ENCODE measurements at regions not wholly inside any gene's neighbourhood (a gene's known extent, or its start where the extent isn't known, plus 50 kb on each side); places are given as distances from the start of the nearest gene placed in this dataset.

DNA sequence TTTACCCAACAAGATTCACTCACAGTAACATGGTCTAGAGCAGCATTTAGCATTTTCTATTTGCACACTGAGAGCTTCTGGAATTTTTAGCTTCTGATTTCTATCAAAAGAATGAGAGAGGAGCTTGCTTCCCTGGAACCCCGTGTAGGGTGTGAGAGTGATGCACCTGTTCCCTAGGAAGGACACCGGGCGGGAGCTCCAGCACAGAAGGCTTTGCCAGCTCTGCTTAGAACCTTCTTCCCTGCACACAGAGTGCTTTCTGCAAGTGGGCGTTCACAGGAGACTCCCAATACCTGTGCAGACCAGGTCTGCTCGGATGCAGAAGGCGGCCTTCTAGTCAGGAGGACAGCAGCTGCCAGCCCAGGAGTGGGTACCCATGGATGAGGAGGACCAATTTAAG lies 217.3 kb downstream of the TBXT start:
- Histone ChIP-seq H3K27me3 (ENCODE audit: control insufficient read depth in 2 of 2, insufficient read depth in 2 of 2, low read length in 2 of 2) (no peaks in the 10 kb centered on the region), H3K4me2 (ENCODE audit: insufficient read depth, low read length) (no peak overlapping the region), H3K4me3 (replicated peaks in 1 of 3; ENCODE audit: insufficient read depth in 1 of 3, low read depth in 1 of 3, low read length in 3 of 3) (no peak overlapping the region), H3K9me1 (replicated peaks; ENCODE audit: control insufficient read depth, extremely low read depth, insufficient read depth, low read length) (no peaks in the 10 kb centered on the region), H3K9ac (replicated peaks; ENCODE audit: extremely low read depth, insufficient read depth, low read length) (no peak overlapping the region), H4K20me1 (replicated peaks; ENCODE audit: control insufficient read depth, extremely low read depth, insufficient read depth, low read length) (no peaks in the 10 kb centered on the region), H3K9me3 (replicated peaks; ENCODE audit: control insufficient read depth, insufficient read depth, low read length) (peaks cover 4% of the 10 kb centered on the region), H2AFZ (ENCODE audit: low read depth, low read length) (no peak overlapping the region), H3K27ac (ENCODE audit: insufficient read depth, low read depth, low read length) (no peak overlapping the region), H3K79me2 (ENCODE audit: control insufficient read depth, insufficient read depth, low read length) (no peaks in the 10 kb centered on the region), H3K4me1 (ENCODE audit: control insufficient read depth, extremely low read depth, insufficient read depth, low read length) (no peaks in the 10 kb centered on the region), H3K36me3 (ENCODE audit: control insufficient read depth in 2 of 2, extremely low read depth in 1 of 2, insufficient read depth in 2 of 2, low read length in 2 of 2) (no peaks in the 10 kb centered on the region)
- dilution Hi-C loops (cut with MboI; ENCODE audit: extremely low pct_ligation_motif_present, low sequenced_read_pairs): no loop called here
- ChIA-PET POLR2A (no interaction called here), CTCF (interaction anchor here (1.4 kb wide), 1 partner anchor 9 kb away, joined by 3 read pairs; no protein-coding TSS in a partner anchor)
- intact Hi-C loops (cut with micrococcal nuclease): no loop called here
- no TSS peak for BruUV-seq (replicated peaks)
- no peak for DNase-seq (ENCODE audit: low read depth, low spot score)
- no peak for TF ChIP-seq POLR2A (IDR thresholded peaks at IDR 0.05; ENCODE audit: low read depth, low read length)
- TF ChIP-seq, protein P1, sequence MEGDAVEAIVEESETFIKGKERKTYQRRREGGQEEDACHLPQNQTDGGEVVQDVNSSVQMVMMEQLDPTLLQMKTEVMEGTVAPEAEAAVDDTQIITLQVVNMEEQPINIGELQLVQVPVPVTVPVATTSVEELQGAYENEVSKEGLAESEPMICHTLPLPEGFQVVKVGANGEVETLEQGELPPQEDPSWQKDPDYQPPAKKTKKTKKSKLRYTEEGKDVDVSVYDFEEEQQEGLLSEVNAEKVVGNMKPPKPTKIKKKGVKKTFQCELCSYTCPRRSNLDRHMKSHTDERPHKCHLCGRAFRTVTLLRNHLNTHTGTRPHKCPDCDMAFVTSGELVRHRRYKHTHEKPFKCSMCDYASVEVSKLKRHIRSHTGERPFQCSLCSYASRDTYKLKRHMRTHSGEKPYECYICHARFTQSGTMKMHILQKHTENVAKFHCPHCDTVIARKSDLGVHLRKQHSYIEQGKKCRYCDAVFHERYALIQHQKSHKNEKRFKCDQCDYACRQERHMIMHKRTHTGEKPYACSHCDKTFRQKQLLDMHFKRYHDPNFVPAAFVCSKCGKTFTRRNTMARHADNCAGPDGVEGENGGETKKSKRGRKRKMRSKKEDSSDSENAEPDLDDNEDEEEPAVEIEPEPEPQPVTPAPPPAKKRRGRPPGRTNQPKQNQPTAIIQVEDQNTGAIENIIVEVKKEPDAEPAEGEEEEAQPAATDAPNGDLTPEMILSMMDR (IDR thresholded peaks at IDR 0.05; ENCODE audit: extremely low read depth in 1 of 2, insufficient read depth in 1 of 2, low read depth in 1 of 2, low read length in 2 of 2): no peak
- FAIRE-seq: no peak

DNA sequence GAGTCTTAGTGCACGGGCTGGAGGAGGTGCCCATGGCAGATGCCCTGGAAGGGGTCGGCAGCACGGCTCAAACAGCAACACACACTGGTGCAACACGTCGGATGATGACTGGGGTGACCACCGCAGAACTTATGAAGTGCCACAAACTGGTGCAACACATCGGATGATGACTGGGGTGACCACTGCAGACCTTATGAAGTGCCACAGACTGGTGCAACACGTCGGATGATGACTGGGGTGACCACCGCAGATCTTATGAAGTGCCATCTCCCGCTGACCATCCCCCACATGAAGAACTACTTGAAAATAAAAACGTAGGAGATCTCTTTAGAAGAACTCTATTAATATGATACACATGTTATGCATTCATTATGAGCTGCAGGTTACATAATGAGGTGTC lies 218.3 kb downstream of the TBXT start:
- dilution Hi-C loops (cut with MboI; ENCODE audit: extremely low pct_ligation_motif_present, low sequenced_read_pairs) (no loop called here), intact Hi-C loops (cut with micrococcal nuclease) (no loop called here)
- POLR2A ChIA-PET: no interaction called here
- peaks cover 7% of the 10 kb centered on the region for H3K9me3 ChIP-seq (replicated peaks; ENCODE audit: control insufficient read depth, insufficient read depth, low read length)
- no peaks in the 10 kb centered on the region for H3K4me1 ChIP-seq (ENCODE audit: control insufficient read depth, extremely low read depth, insufficient read depth, low read length)
- H3K4me3 ChIP-seq (replicated peaks in 1 of 3; ENCODE audit: insufficient read depth in 1 of 3, low read depth in 1 of 3, low read length in 3 of 3): no peak overlapping the region
- H2AFZ ChIP-seq (ENCODE audit: low read depth, low read length): no peak overlapping the region
- no peak overlapping the region for H3K27ac ChIP-seq (ENCODE audit: insufficient read depth, low read depth, low read length)
- CTCF ChIA-PET: no interaction called here
- H3K79me2 ChIP-seq (ENCODE audit: control insufficient read depth, insufficient read depth, low read length): no peaks in the 10 kb centered on the region
- H3K9ac ChIP-seq (replicated peaks; ENCODE audit: extremely low read depth, insufficient read depth, low read length): no peak overlapping the region
- TF ChIP-seq FOS (IDR thresholded peaks at IDR 0.05; ENCODE audit: borderline replicate concordance, insufficient read depth, low read length) (no peak), POLR2AphosphoS5 (IDR thresholded peaks at IDR 0.05; ENCODE audit: insufficient read depth, low read depth, low read length) (no peak), MYC (IDR thresholded peaks at IDR 0.05; ENCODE audit: low read depth, low read length) (no peak), GATA2 (IDR thresholded peaks at IDR 0.05; ENCODE audit: insufficient read depth, insufficient read length, low read depth, low read length) (no peak), EZH2 (IDR thresholded peaks at IDR 0.05; ENCODE audit: borderline replicate concordance, low read depth, low read length, severe bottlenecking) (no peak), POLR2A (IDR thresholded peaks at IDR 0.05; ENCODE audit: low read depth, low read length) (no peak), JUN (IDR thresholded peaks at IDR 0.05; ENCODE audit: borderline replicate concordance, insufficient read depth, insufficient read length, low read depth) (no peak)
- TF ChIP-seq, protein P1 (IDR thresholded peaks at IDR 0.05; ENCODE audit: extremely low read depth in 1 of 2, insufficient read depth in 1 of 2, low read depth in 1 of 2, low read length in 2 of 2): no peak
- TF ChIP-seq, protein P2, sequence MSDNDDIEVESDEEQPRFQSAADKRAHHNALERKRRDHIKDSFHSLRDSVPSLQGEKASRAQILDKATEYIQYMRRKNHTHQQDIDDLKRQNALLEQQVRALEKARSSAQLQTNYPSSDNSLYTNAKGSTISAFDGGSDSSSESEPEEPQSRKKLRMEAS (IDR thresholded peaks at IDR 0.05; ENCODE audit: insufficient read depth, insufficient read length): no peak
- H3K27me3 ChIP-seq (ENCODE audit: control insufficient read depth in 2 of 2, insufficient read depth in 2 of 2, low read length in 2 of 2): no peaks in the 10 kb centered on the region
- FAIRE-seq: no peak
- H3K9me1 ChIP-seq (replicated peaks; ENCODE audit: control insufficient read depth, extremely low read depth, insufficient read depth, low read length): no peaks in the 10 kb centered on the region
- no peak overlapping the region for H3K4me2 ChIP-seq (ENCODE audit: insufficient read depth, low read length)
- no peaks in the 10 kb centered on the region for H3K36me3 ChIP-seq (ENCODE audit: control insufficient read depth in 2 of 2, extremely low read depth in 1 of 2, insufficient read depth in 2 of 2, low read length in 2 of 2)
- DNase-seq (ENCODE audit: low read depth, low spot score): no peak
- BruUV-seq (replicated peaks): no TSS peak
- no peaks in the 10 kb centered on the region for H4K20me1 ChIP-seq (replicated peaks; ENCODE audit: control insufficient read depth, extremely low read depth, insufficient read depth, low read length)

Measured in endothelial cell of umbilical vein (primary cell).